GM19238 (cell line): ENCODE measurements at regions not wholly inside any gene's neighbourhood (a gene's known extent, or its start where the extent isn't known, plus 50 kb on each side); places are given as distances from the start of the nearest gene placed in this dataset.

ENCODE experiments used
- DNase-seq: peaks from one replicate; pipeline ENCODE4 v3.0.0; 2011; ENCODE audit warnings: low spot score; ENCODE audit not compliant: insufficient read length

DNA sequence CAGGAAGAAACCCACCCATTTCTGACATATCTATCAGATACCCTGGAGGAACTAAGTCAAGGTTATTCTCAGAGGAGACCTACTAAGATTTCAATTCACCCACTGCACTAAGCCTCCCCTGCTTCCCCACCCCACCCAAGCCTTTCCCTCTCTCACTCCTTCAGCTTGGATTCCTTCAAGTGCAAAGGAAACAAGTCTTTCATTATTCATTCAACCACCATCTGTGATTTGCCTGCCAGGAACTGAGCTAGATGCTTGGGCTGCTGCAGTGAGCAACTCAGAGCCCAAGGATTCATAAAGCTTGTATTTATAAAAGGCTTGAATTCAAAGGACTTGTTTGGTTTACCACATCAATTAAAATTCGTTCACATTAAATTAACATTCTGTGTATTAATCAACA, 161.3 kb downstream of the GXYLT1 start:
- DNase-seq, result no peak

GRCh38 chr12:41981758-41982157, 162.9 kb downstream of the GXYLT1 start:
- DNase-seq, result no peak

GRCh38 chr12:41981013-41981412, 163.7 kb downstream of the GXYLT1 start:
- DNase-seq, result no peak

DNA sequence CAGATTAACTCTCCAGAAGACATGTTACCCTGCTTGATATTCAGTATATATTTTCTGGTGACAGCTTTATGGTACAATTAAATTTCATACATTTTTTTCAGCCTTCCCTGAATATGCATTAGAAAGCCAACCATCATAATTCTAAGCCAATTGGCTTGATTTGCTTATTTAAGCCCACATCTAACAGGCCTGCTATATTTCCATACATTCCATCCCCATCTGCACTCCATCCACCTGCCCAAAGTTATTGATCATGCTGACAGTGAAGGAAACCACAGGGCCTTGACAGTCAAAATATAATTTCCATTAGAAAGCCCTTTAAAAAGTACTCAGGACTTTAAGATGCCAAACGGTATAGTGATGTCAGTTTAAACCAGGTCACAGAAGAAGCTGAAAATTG, 164.3 kb downstream of the GXYLT1 start:
- DNase-seq, result no peak

DNA sequence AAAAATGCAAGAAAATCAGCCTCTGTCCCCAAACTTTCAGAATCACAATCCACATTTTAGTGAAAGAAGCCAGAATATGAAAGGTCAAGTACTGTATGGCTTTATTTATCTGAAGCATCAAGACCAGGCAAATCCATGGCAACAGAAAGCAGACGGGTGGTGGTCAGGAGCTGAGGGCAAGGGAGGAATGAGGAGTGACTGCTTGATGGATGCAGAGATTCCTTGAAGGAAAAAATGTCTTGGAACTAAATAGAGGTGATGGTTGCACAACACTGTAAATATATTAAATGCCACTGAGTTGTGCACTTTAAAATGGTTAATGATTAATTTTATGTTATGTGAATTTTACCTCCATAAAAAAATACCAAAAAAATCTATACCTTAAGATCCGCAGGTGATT, 165.1 kb downstream of the GXYLT1 start:
- DNase-seq, result no peak

DNA sequence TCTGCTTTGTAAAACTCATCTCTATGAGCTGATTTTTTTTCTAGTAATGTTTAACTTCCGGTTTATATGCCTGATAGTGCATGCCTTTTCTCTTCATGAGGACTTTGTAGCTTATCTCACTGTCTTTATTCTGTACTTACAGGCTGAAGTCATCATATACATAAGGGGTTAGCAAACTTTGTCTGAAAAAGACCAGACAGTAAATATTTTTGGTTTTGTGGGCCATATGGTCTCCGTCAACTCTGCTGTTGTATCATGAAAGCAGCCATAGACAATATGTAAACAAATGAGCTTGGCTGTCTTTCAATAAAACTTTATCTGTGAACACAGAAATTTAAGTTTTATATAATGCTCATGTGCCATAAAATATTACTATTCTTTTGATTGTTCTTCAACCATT, 172.1 kb downstream of the GXYLT1 start:
- no peak for DNase-seq

GRCh38 chr12:41972196-41972595, 172.5 kb downstream of the GXYLT1 start:
- DNase-seq, result no peak

- no peak for DNase-seq
Measured at GRCh38 chr12:41970744-41971143, 173.9 kb downstream of the GXYLT1 start.

DNA sequence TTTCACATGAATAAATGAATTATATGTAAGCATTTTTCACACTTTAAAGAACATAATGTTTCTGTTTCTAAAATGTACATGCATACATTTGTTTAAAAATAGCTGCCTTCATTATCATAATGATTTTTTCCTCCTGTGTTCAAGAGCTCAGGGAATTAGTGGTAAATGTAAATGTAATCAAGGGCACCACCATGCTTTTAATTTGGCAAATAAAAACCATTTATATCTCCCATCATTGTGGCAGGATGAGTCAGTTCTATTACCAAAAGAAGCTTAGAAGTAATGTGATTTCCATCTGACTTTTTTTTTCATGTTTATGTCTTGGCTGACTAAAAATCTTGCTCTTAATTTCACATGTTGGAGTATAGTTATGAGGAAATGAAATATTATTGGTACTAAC, 176.1 kb downstream of the GXYLT1 start:
- DNase-seq, result no peak

DNA sequence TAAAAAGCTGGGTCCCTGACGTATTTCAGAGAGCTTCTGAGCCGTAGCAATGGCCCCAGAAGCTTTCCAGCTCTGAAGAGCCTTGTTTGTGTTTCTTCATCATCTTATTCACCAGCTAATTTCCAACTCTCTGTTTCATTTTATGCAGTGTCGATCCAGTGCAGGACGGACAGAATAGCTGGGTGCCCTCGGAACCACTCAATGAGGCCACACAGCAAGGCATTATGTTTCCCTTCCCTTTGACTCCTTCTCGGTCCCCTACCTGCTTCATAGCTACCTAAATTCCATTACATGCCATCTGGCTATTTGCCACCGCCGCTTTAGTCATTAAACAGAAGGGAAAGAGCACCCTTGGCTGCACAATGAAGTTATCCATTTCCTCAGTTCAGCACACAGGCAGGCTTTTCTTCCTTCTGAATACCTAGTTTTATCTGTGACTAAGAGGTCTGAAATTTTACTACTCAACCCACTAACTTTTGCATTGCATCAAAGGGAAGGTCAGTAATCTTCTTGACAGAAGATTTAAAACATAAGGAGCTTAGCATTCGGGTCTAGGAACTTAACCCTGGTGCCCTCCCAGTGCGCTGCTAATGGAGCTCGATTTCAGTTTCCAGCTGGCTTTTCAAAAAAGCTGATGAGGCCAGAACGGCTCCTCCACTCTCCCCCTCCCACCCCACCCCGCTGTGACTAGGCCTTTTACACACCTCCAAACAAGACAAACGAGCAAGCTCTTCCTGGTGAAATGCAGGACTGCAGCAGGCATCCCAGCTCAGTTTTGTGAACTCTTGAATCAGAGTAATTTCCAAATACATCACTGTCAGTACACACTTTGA, 176.8 kb downstream of the GXYLT1 start:
- no peak for DNase-seq

DNA sequence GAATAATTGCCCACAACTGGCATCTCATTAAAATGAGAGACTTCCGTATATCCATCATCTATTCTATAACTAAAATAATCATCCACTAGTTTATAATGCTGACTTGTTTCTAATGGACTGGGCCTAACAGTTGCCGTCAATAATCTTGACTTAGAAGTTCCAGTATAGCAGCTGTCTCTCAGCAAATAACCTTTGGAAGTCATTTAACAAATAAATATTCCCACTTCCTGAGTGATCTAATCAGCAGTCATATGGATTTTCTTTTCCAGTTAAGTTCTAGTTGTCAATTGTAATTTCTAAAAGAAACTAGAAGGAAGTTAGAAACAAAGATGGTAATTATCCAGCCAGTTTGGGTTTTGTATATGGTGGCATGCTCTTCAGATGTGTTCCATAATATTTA, 177.8 kb downstream of the GXYLT1 start:
- no peak for DNase-seq

- DNase-seq, result no peak
Measured at GRCh38 chr12:41966001-41966400, 178.7 kb downstream of the GXYLT1 start.

- no peak for DNase-seq
Measured at GRCh38 chr12:41963398-41963797, 181.3 kb downstream of the GXYLT1 start.

- no peak for DNase-seq
Measured at GRCh38 chr12:41962171-41962572, 182.5 kb downstream of the GXYLT1 start.

DNA sequence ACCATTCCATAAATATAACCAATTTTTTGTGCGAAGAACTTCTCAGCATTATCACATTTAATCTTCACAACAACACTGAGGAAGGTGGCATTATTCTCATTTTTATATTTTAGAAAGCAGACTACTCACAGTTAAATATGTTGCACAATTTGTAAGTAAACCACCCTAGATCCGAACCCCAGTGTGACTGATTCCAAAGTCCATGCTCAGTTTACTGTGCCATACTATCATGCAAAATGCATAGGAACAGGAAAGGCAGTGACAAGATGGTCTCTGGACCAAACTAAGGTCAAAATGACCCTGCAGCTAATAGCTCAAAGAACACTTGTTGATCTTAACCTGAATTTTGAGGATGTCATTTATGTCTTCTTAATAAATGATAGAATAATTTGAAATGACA, 185.4 kb downstream of the GXYLT1 start:
- DNase-seq, result no peak

DNA sequence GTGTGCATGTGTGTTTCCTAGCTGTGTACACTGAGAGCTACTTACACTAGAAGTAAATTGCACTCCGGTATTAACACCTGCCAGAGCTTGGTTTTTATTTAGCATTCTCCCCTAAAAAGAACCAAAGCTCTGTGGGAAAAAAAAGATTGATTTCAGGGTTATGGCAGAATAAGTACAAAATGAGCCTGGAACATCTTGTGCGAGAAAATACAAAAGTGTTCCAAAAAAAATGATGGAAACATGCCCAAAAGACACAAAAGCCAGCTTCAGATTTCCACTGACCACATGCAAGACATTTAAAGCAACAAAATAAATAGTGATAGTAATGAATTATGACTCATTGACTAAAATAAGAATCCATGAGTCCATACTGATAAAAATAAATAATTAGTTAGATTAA, 188.3 kb downstream of the GXYLT1 start:
- no peak for DNase-seq

GRCh38 chr12:41950455-41950854, 194.2 kb downstream of the GXYLT1 start:
- no peak for DNase-seq

DNA sequence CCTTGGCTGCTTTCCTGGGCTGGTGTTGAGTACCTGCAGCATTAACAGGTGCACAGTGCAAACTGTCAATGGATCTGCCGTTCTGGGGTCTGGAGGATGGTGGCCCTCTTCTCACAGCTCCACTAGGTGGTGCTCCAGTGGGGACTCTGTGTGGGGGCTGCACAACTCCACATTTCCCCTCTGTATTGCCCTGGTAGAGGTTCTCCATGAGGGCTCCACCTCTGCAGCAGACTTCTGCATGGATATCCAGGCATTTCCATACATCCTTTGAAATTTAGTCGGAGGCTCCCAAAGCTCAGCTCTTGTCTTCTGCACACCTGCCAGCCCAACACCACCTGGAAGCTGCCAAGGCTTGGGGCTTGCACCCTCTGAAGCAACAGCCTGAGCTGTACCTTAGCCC, 198.6 kb downstream of the GXYLT1 start:
- DNase-seq, result no peak

DNA sequence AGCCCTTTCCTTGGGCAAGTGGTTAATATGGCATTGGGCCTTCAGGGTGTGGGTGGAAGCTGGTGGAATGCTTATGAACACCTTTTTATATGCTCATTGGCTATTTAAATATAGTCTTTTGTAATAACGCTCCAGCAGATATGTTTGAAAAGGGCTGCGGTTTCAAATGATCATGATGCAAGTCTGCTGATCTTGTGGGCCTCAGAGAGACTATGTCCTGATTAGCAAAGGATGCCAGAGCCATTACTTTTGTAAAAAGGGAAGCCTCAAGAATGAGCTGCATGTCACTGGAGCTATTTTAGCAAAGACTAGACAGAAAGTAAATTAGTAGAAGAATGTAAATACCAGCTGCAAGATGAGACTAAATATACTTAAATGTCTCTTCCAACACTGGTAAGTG, 200.5 kb downstream of the GXYLT1 start:
- no peak for DNase-seq

DNA sequence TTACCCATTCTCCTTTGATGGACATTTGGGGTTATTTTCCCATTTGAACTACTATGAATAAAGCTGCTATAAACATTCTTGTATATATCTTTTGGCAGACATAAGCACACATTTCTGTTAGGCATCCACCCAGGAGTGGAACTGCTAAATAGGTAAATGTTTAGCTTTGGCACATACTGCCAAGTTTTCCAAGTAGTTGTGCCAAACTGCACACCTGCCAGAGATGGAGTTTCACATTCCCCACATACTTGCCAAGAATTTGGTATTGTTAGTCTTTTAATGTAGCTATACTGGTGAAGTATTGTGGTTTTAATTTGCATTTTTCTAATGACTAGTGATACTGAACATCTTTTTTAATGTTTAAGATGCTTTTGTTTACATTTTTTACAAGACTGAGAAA, 201.0 kb downstream of the GXYLT1 start:
- DNase-seq, result no peak

DNA sequence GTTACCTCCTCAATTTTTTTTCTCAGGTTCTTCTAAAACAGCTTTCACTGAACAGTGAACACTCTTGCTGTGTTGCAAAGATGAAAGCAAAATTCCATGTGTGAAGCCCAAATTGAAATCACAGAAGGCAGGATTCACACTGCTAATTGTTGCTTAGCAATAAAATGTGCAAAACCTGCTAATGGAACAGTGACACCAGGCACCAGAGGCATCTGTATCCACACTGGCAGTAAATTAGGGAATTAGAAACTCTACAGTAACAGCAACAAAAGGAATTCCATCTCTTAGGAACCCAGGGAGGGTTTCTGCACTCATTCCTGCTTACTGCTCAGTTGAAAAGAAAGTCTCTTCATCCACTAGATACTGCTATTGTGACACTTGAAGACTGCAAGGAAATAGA, 202.3 kb downstream of the GXYLT1 start:
- no peak for DNase-seq

DNA sequence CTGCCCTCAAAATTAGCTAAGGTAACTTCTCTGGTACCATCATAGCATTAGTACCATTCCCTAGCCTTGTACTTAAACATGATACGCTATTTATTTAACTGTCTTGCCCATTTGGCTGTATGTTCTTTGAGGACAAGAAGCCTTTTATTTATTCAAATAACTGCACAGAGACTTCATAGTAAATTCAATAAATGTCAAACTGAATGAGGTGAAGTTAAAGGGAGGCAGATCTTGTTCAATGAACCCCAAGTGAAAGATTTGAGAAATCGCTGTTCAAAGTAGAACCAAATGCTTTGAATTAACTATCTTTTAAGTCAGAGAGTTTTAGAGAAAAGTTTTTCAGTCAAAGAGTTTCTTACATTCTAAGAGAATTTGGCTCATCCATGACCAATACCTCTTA, 203.6 kb downstream of the GXYLT1 start:
- DNase-seq, result no peak

DNA sequence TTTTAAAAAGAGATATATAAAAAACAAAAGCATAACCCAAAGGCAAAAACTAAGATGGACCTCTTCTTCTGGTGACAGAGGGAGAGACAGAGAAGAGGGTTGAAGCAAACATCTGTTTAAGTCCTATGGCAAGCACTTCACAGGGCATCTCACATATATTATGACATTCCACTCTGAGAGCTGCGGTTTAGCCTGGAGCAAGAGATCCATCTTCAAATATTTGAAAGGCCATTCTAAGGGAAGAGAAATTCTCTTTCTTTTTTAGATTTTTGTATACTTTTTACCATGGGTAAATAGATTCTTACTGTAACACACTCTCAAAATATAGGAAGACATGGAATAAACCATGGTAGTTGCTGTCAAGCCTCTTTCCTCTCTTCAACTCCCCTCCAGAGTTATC, 204.1 kb downstream of the GXYLT1 start:
- DNase-seq, result no peak

DNA sequence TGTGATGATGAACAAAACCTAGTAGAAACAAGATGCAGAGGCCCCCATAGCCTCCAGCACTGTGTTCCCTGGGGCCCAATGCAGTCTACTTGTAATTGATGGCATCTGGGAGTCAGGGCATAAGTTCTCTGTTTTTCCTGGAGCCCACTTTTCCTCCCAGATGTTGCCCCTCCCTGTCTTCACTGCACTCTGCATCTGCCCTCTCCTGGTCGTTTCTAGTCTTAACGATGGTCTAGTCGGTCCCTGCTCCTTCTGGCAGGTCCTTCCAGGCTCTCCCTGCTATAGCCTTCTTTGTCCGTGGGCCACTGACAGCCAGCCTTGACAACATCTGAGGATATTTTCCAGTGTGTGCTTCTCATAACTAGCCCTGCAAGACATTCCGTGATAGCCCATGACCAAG, 208.3 kb downstream of the GXYLT1 start:
- no peak for DNase-seq
